Ishikawa (cell line): ENCODE measurements at regions not wholly inside any gene's neighbourhood (a gene's known extent, or its start where the extent isn't known, plus 50 kb on each side); places are given as distances from the start of the nearest gene placed in this dataset.

Source experiments
- CEBPB ChIP-seq: IDR thresholded peaks from 2 replicates; pipeline ENCODE4 v1.6.1; 2012
- EGR1 ChIP-seq: IDR thresholded peaks from 2 replicates; pipeline ENCODE4 v1.6.1; 2012
- EP300 ChIP-seq: IDR thresholded peaks from 2 replicates; pipeline ENCODE4 v1.6.1; 2012; ENCODE audit warnings: borderline replicate concordance
- FOXM1 ChIP-seq: IDR thresholded peaks from 2 replicates; pipeline ENCODE4 v1.6.1; 2012; ENCODE audit warnings: low read depth, borderline replicate concordance
- MAX ChIP-seq: IDR thresholded peaks from 2 replicates; pipeline ENCODE4 v1.6.1; 2012
- NFIC ChIP-seq: IDR thresholded peaks from 2 replicates; pipeline ENCODE4 v1.6.1; 2012
- RAD21 ChIP-seq: IDR thresholded peaks from 2 replicates; pipeline ENCODE4 v1.6.1; 2012; ENCODE audit warnings: low read depth
- REST ChIP-seq: IDR thresholded peaks from 2 replicates; pipeline ENCODE4 v1.6.1; 2012; ENCODE audit warnings: low read depth, mild to moderate bottlenecking
- TAF1 ChIP-seq: IDR thresholded peaks from 2 replicates; pipeline ENCODE4 v1.6.1; 2012; ENCODE audit warnings: low read depth, mild to moderate bottlenecking
- TCF12 ChIP-seq: IDR thresholded peaks from 2 replicates; pipeline ENCODE4 v1.6.1; 2012; ENCODE audit warnings: low read depth
- TEAD4 ChIP-seq: IDR thresholded peaks from 2 replicates; pipeline ENCODE4 v1.6.1; 2012
- USF1 ChIP-seq: IDR thresholded peaks from 2 replicates; pipeline ENCODE4 v1.6.1; 2012

GRCh38 chr2:210994104-210994503 lies 437.7 kb downstream of the CPS1 start:
- TF ChIP-seq FOXM1, result no peak
- TF ChIP-seq MAX, result no peak
- TF ChIP-seq USF1, result no peak
- no peak for TF ChIP-seq RAD21
- no peak for TF ChIP-seq TAF1
- TF ChIP-seq REST, result no peak
- TF ChIP-seq EP300, result no peak
- no peak for TF ChIP-seq EGR1
- no peak for TF ChIP-seq NFIC
- no peak for TF ChIP-seq TCF12
- no peak for TF ChIP-seq CEBPB
- TF ChIP-seq TEAD4, result no peak
